ENCODE measurements at regions not wholly inside any gene's neighbourhood (a gene's known extent, or its start where the extent isn't known, plus 50 kb on each side); places are given as distances from the start of the nearest gene placed in this dataset.

- TF ChIP-seq CTCF (IDR thresholded peaks at IDR 0.05) (no peak), POLR2A (IDR thresholded peaks at IDR 0.05) (no peak)
Measured at GRCh38 chr7:81446212-81446611, 323.6 kb downstream of the HGF start.

Data from suprapubic skin (tissue), 3 donors.